Gastroesophageal sphincter (tissue), 3 donors: ENCODE measurements at regions not wholly inside any gene's neighbourhood (a gene's known extent, or its start where the extent isn't known, plus 50 kb on each side); places are given as distances from the start of the nearest gene placed in this dataset.

Experiments
- CTCF ChIP-seq, 4 experiments: fragments of 200-600 bp in 2 of 4; fragments of 450-650 bp in 2 of 4; sonication (generic) in 1 of 4; IDR thresholded peaks; one replicate each; pipeline ENCODE4 v1.5.1; 2017 to 2019; ENCODE audit warnings: antibody characterized with exemption in 4 of 4, mild to moderate bottlenecking in 2 of 4, moderate library complexity in 2 of 4
- EP300 ChIP-seq: sonication (generic); formaldehyde crosslinking; IDR thresholded peaks from one replicate; pipeline ENCODE4 v1.6.1; 2017; ENCODE audit warnings: antibody characterized with exemption, mild to moderate bottlenecking
- POLR2A ChIP-seq, 2 donors: fragments of 450-650 bp; IDR thresholded peaks; one replicate each; pipeline ENCODE4 v1.6.1; 2017; ENCODE audit warnings: antibody characterized with exemption in 2 of 2, mild to moderate bottlenecking in 2 of 2, moderate library complexity in 1 of 2

- TF ChIP-seq POLR2A (IDR thresholded peaks at IDR 0.05) (no peak), CTCF (IDR thresholded peaks at IDR 0.05) (no peak), EP300 (no peak)
Observed at GRCh38 chr10:128278362-128278761, 152.1 kb upstream of the MKI67 start.
